ENCODE measurements at regions not wholly inside any gene's neighbourhood (a gene's known extent, or its start where the extent isn't known, plus 50 kb on each side); places are given as distances from the start of the nearest gene placed in this dataset.
"Not testable (repeated sequence)": the region's sequence is repeated elsewhere in the genome, so short reads cannot be mapped to it uniquely, and the experiment has no call there.

DNA sequence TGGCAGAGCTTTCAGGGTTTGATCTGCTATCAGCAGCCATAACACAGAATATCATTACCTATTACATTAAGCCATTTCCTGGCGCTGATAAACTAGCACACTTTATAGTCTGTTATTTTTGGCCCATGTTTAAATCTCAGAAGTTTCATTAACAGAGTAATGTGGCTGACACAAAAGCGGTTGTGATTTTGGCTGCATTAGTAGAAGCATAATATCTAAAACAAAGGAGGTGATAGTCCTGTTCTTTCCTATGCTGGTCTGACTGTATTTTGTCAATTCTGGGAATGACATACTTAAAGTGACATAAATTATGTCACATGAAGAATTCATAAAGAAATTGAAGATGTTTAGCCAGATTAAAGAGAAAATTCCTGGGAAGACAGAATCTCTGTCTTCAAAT is 151.3 kb upstream of the KCND3 start:
- H3K27ac Mint-ChIP-seq, result no peak overlapping the region
- H3K36me3 Mint-ChIP-seq (ENCODE audit: low read depth), result no peaks in the 10 kb centered on the region
- DNase-seq, result no peak
- H3K9me3 Mint-ChIP-seq, result no peaks in the 10 kb centered on the region
- H3K27me3 Mint-ChIP-seq (ENCODE audit: low read depth, poor library complexity), result peaks cover 32% of the 10 kb centered on the region
- no peaks in the 10 kb centered on the region for H3K4me1 Mint-ChIP-seq
- H3K4me3 Mint-ChIP-seq, result no peak overlapping the region
- TF ChIP-seq, protein P1, sequence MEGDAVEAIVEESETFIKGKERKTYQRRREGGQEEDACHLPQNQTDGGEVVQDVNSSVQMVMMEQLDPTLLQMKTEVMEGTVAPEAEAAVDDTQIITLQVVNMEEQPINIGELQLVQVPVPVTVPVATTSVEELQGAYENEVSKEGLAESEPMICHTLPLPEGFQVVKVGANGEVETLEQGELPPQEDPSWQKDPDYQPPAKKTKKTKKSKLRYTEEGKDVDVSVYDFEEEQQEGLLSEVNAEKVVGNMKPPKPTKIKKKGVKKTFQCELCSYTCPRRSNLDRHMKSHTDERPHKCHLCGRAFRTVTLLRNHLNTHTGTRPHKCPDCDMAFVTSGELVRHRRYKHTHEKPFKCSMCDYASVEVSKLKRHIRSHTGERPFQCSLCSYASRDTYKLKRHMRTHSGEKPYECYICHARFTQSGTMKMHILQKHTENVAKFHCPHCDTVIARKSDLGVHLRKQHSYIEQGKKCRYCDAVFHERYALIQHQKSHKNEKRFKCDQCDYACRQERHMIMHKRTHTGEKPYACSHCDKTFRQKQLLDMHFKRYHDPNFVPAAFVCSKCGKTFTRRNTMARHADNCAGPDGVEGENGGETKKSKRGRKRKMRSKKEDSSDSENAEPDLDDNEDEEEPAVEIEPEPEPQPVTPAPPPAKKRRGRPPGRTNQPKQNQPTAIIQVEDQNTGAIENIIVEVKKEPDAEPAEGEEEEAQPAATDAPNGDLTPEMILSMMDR (IDR thresholded peaks at IDR 0.05), result no peak

DNA sequence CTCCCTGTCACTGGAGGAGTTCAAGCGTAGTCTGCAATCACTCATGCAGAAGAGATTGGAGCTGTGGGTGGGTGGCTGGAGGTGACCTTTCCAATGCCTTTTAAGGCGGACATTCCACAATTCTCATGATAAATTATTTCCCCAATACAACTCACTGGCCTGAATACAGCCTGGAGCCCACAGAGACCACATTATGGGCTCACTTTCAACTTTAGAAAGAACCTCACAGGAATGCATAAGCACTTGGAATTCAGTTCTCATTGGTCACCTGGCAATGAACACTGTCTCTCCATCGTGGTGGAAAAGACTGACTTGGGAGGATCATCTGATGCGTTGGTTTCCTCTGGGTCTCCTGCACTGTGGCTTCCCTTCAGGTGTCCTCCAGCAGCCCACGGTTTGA is 151.8 kb upstream of the KCND3 start:
- TF ChIP-seq, protein P1 (IDR thresholded peaks at IDR 0.05), result no peak
- no peaks in the 10 kb centered on the region for H3K4me1 Mint-ChIP-seq
- DNase-seq, result no peak
- H3K4me3 Mint-ChIP-seq, result no peak overlapping the region
- H3K27ac Mint-ChIP-seq, result no peak overlapping the region
- H3K27me3 Mint-ChIP-seq (ENCODE audit: low read depth, poor library complexity), result peaks cover 32% of the 10 kb centered on the region
- H3K36me3 Mint-ChIP-seq (ENCODE audit: low read depth), result no peaks in the 10 kb centered on the region
- H3K9me3 Mint-ChIP-seq, result no peaks in the 10 kb centered on the region

DNA sequence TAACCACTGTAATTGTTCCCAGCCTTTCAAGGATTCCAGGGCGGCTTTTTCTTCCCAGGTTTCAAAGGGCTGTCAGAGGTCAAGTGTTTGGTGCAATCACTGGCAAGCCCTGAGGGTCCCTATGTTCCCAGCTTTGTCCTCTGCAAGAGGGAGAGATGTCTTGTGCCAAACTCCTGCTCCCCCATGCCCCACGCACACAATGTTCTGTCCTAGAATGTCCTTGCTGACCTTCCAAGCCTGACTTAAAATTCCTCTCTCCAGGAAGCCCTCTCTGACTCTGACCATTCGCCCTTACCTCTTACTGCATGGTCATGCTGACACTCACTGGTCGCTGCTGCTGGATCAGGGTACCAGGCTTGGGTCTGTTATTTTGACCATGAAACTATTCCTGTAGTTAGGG is 152.5 kb upstream of the KCND3 start:
- Mint-ChIP-seq H3K27me3 (ENCODE audit: low read depth, poor library complexity) (peaks cover 30% of the 10 kb centered on the region), H3K4me1 (no peaks in the 10 kb centered on the region), H3K36me3 (ENCODE audit: low read depth) (no peaks in the 10 kb centered on the region), H3K9me3 (no peaks in the 10 kb centered on the region), H3K27ac (no peak overlapping the region), H3K4me3 (no peak overlapping the region)
- no peak for DNase-seq
- TF ChIP-seq, protein P1 (IDR thresholded peaks at IDR 0.05), result no peak

DNA sequence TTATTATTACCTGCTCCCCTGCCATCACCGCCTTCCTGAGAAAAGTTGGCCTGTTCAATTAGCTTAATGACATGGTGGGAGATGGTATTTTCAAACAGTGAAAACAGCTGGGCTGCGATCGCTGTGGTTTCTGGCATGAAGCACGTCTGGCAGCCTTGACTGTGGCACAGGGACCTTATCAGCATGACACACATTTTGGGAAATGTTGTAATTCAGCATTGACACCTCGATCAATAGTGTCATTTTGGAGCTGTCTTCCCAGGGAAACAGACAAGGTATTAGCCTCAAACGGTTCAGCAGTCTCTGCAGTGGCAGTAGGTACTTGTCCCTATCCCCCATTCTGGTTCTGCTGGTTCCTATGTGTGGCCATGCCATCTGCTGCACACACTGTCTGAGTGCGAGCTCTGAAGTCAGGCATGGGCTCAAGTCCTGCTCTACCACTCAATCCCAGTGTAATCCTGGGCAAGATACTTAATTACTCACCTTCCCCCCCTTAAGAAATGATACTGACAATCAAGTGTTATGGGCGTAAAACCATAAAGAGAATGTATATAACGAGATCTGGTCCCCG is 154.5 kb upstream of the KCND3 start:
- Mint-ChIP-seq H3K27ac (no peak overlapping the region), H3K9me3 (peaks cover 6% of the 10 kb centered on the region), H3K27me3 (ENCODE audit: low read depth, poor library complexity) (peaks cover 19% of the 10 kb centered on the region), H3K4me1 (no peaks in the 10 kb centered on the region), H3K4me3 (no peak overlapping the region), H3K36me3 (ENCODE audit: low read depth) (no peaks in the 10 kb centered on the region)
- DNase-seq, result no peak
- TF ChIP-seq, protein P1 (IDR thresholded peaks at IDR 0.05), result no peak

DNA sequence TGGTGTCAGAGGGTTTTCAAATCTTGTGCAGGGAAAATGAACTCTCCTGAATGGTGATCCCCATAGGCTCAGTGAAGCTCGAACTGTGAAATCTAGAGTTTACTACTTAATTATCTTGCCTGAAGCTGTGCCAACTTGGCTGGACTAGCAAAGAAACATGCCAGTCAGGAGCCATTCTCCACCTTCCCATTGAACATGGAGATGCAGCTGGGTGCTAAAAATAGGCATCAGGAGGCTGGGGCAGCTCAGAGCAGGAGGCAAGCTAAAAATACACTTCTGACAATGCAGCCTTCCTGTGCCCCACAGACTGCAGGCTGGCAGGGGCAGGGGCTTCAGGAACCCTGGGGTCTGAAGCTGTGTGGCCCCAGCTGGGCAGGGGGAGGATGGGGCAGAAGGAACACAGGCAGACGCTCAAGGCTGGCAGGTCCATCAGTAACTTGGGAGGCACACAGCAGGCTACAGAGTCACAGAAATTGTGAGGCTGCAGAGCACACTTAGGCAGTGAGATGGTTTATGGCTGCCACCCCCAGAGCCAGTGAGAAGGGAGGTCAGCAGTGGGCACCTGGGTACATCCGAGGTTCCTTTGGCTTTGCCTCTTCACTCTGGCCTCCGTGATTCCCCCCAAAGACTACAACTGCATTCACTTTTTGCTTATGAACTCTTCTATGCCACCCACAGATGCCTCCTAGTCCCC is 155.4 kb upstream of the KCND3 start:
- DNase-seq, result no peak
- H3K36me3 Mint-ChIP-seq (ENCODE audit: low read depth), result no peaks in the 10 kb centered on the region
- peaks cover 15% of the 10 kb centered on the region for H3K27me3 Mint-ChIP-seq (ENCODE audit: low read depth, poor library complexity)
- H3K4me1 Mint-ChIP-seq, result no peaks in the 10 kb centered on the region
- no peak overlapping the region for H3K4me3 Mint-ChIP-seq
- H3K9me3 Mint-ChIP-seq, result peaks cover 7% of the 10 kb centered on the region
- no peak overlapping the region for H3K27ac Mint-ChIP-seq
- TF ChIP-seq, protein P1 (IDR thresholded peaks at IDR 0.05), result no peak

DNA sequence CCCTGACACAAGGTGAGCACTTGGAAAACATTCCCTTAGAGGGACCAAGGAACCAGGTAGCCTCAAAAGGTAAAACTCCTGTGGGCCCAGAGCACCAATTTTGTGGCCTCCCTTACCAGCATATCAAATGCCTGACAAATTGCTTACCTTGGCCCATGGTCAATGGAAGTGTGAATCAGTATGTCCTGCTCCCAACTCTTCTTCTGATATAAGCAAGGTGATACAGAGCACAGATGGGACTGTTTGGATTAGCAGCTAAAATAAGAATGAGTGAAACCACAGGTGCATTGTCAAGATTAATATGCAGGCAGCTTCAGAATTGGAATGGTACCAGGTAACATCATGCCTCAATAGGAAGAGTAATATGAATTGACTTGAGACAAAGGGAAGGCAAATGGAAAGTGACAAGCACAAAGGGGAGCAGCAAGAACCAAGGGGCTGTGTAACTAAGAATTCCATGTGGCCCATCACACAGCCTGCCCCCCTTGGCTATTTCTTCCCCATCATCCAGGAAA is 156.8 kb upstream of the KCND3 start:
- H3K9me3 Mint-ChIP-seq, result peaks cover 13% of the 10 kb centered on the region
- H3K36me3 Mint-ChIP-seq (ENCODE audit: low read depth), result no peaks in the 10 kb centered on the region
- TF ChIP-seq, protein P1 (IDR thresholded peaks at IDR 0.05), result no peak
- no peaks in the 10 kb centered on the region for H3K4me1 Mint-ChIP-seq
- no peak overlapping the region for H3K4me3 Mint-ChIP-seq
- peaks cover 15% of the 10 kb centered on the region for H3K27me3 Mint-ChIP-seq (ENCODE audit: low read depth, poor library complexity)
- no peak overlapping the region for H3K27ac Mint-ChIP-seq
- DNase-seq, result no peak

DNA sequence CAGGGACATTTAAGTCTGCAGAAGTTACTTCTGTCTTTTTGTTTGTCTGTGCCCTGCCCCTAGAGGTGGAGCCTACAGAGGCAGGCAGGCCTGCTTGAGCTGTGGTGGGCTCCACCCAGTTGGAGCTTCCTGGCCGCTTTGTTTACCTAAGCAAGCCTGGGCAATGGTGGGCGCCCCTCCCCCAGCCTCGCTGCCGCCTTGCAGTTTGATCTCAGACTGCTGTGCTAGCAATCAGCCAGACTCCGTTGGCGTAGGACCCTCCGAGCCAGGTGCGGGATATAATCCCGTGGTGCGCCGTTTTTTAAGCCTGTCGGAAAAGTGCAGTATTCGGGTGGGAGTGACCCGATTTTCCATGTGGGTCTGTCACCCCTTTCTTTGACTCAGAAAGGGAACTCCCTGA is 170.7 kb upstream of the KCND3 start:
- H3K4me1 Mint-ChIP-seq; DNase-seq; H3K27me3 Mint-ChIP-seq (ENCODE audit: low read depth, poor library complexity); H3K36me3 Mint-ChIP-seq (ENCODE audit: low read depth); H3K27ac Mint-ChIP-seq; H3K4me3 Mint-ChIP-seq; H3K9me3 Mint-ChIP-seq: not testable (repeated sequence)

Data from nephron progenitor cell (in vitro differentiated cells).